ENCODE measurements at regions not wholly inside any gene's neighbourhood (a gene's known extent, or its start where the extent isn't known, plus 50 kb on each side); places are given as distances from the start of the nearest gene placed in this dataset.

GRCh38 chr16:10314317-10314716 is 71.5 kb upstream of the ATF7IP2 start:
- POLR2A ChIA-PET (ENCODE audit: low non-redundant PET): interaction anchor here (0.6 kb wide), 1 partner anchor 1181 kb away, joined by 3 read pairs; no protein-coding TSS in a partner anchor
- H3K27ac ChIP-seq (ENCODE audit: low read depth, low read length, poor library complexity, severe bottlenecking): no peak overlapping the region

GRCh38 chr16:10314811-10315210 is 71.0 kb upstream of the ATF7IP2 start:
- no peaks in the 10 kb centered on the region for H3K36me3 ChIP-seq (ENCODE audit: insufficient read depth, low read length, poor library complexity, severe bottlenecking)
- H3K27me3 ChIP-seq (replicated peaks; ENCODE audit: insufficient read depth, low read depth, low read length, poor library complexity): no peaks in the 10 kb centered on the region
- POLR2A ChIA-PET (ENCODE audit: low non-redundant PET): interaction anchor here (0.6 kb wide), 1 partner anchor 1181 kb away, joined by 3 read pairs; no protein-coding TSS in a partner anchor
- TF ChIP-seq CTCF (conservative IDR thresholded peaks at IDR 0.05; ENCODE audit: low read depth, low read length) (peak; percentile 44; the same call in 1 of the 2 replicates), EZH2 (IDR thresholded peaks at IDR 0.05; ENCODE audit: borderline replicate concordance, low read depth, low read length, poor library complexity, severe bottlenecking) (no peak)
- no peak overlapping the region for H3K4me3 ChIP-seq (ENCODE audit: low read depth, low read length, poor library complexity, severe bottlenecking)
- CTCF ChIA-PET: interaction anchor here (0.5 to 1.0 kb wide), 2 partner anchors 193 to 195 kb away, joined by 4 to 17 read pairs; no protein-coding TSS in a partner anchor
- H3K9me3 ChIP-seq (ENCODE audit: low read depth, low read length, poor library complexity, severe bottlenecking): no peaks in the 10 kb centered on the region
- DNase-seq (ENCODE audit: low spot score): peak; percentile 41
- no TSS peak for BruUV-seq (replicated peaks)
- H3K27ac ChIP-seq (ENCODE audit: low read depth, low read length, poor library complexity, severe bottlenecking): no peak overlapping the region
- intact Hi-C loops (cut with micrococcal nuclease; ENCODE audit: unreplicated experiment): loop anchor here (1.0 to 5.0 kb wide), 3 partner anchors 194 to 422 kb away; no protein-coding TSS in a partner anchor
- no peaks in the 10 kb centered on the region for H3K4me1 ChIP-seq (ENCODE audit: insufficient read depth, low read length, poor library complexity, severe bottlenecking)

More at GRCh38 chr16:10314317-10314716, 71.5 kb upstream of the ATF7IP2 start:
- no peak overlapping the region for H3K4me3 ChIP-seq (ENCODE audit: low read depth, low read length, poor library complexity, severe bottlenecking)
- CTCF ChIA-PET: interaction anchor here (0.5 to 1.0 kb wide), 2 partner anchors 86 to 196 kb away, joined by 3 to 17 read pairs; no protein-coding TSS in a partner anchor
- no peaks in the 10 kb centered on the region for H3K36me3 ChIP-seq (ENCODE audit: insufficient read depth, low read length, poor library complexity, severe bottlenecking)
- TF ChIP-seq EZH2 (IDR thresholded peaks at IDR 0.05; ENCODE audit: borderline replicate concordance, low read depth, low read length, poor library complexity, severe bottlenecking): no peak
- TF ChIP-seq CTCF (conservative IDR thresholded peaks at IDR 0.05; ENCODE audit: low read depth, low read length): no peak
- no peaks in the 10 kb centered on the region for H3K9me3 ChIP-seq (ENCODE audit: low read depth, low read length, poor library complexity, severe bottlenecking)
- no peaks in the 10 kb centered on the region for H3K27me3 ChIP-seq (replicated peaks; ENCODE audit: insufficient read depth, low read depth, low read length, poor library complexity)
- DNase-seq (ENCODE audit: low spot score): no peak
- intact Hi-C loops (cut with micrococcal nuclease; ENCODE audit: unreplicated experiment): loop anchor here (1.0 to 5.0 kb wide), 2 partner anchors 195 to 423 kb away; no protein-coding TSS in a partner anchor
- BruUV-seq (replicated peaks): no TSS peak
- H3K4me1 ChIP-seq (ENCODE audit: insufficient read depth, low read length, poor library complexity, severe bottlenecking): no peaks in the 10 kb centered on the region

- no peak overlapping the region for H3K27ac ChIP-seq (ENCODE audit: low read depth, low read length, poor library complexity, severe bottlenecking)
- no TSS peak for BruUV-seq (replicated peaks)
- TF ChIP-seq EZH2 (IDR thresholded peaks at IDR 0.05; ENCODE audit: borderline replicate concordance, low read depth, low read length, poor library complexity, severe bottlenecking): no peak
- TF ChIP-seq CTCF (conservative IDR thresholded peaks at IDR 0.05; ENCODE audit: low read depth, low read length): no peak
- H3K27me3 ChIP-seq (replicated peaks; ENCODE audit: insufficient read depth, low read depth, low read length, poor library complexity): no peaks in the 10 kb centered on the region
- intact Hi-C loops (cut with micrococcal nuclease; ENCODE audit: unreplicated experiment): loop anchor here (5.0 kb wide), 1 partner anchor 410 kb away; no protein-coding TSS in a partner anchor
- POLR2A ChIA-PET (ENCODE audit: low non-redundant PET): no interaction called here
- no peaks in the 10 kb centered on the region for H3K9me3 ChIP-seq (ENCODE audit: low read depth, low read length, poor library complexity, severe bottlenecking)
- CTCF ChIA-PET: no interaction called here
- no peaks in the 10 kb centered on the region for H3K4me1 ChIP-seq (ENCODE audit: insufficient read depth, low read length, poor library complexity, severe bottlenecking)
- no peaks in the 10 kb centered on the region for H3K36me3 ChIP-seq (ENCODE audit: insufficient read depth, low read length, poor library complexity, severe bottlenecking)
- DNase-seq (ENCODE audit: low spot score): no peak
- no peak overlapping the region for H3K4me3 ChIP-seq (ENCODE audit: low read depth, low read length, poor library complexity, severe bottlenecking)
Measured at GRCh38 chr16:10317425-10318001, 68.3 kb upstream of the ATF7IP2 start.

Measured in A673 (cell line).